Suprapubic skin (tissue), 4 donors: ENCODE measurements at regions not wholly inside any gene's neighbourhood (a gene's known extent, or its start where the extent isn't known, plus 50 kb on each side); places are given as distances from the start of the nearest gene placed in this dataset.

Experiments used
- CTCF ChIP-seq, 2 donors: fragments of 200-600 bp in 1 of 2; fragments of 450-650 bp in 1 of 2; sonication (generic) in 1 of 2; IDR thresholded peaks; one replicate each; pipeline ENCODE4 v1.5.1; 2016 to 2019; ENCODE audit warnings: antibody characterized with exemption in 2 of 2, mild to moderate bottlenecking in 1 of 2, moderate library complexity in 1 of 2
- EP300 ChIP-seq: sonication (generic); formaldehyde crosslinking; IDR thresholded peaks from one replicate; pipeline ENCODE4 v1.6.1; 2017; ENCODE audit warnings: antibody characterized with exemption
- POLR2A ChIP-seq, 2 donors: fragments of 450-650 bp; IDR thresholded peaks; one replicate each; pipeline ENCODE4 v1.6.1; 2017; ENCODE audit warnings: antibody characterized with exemption in 2 of 2, mild to moderate bottlenecking in 2 of 2, moderate library complexity in 2 of 2
- POLR2AphosphoS5 ChIP-seq, 3 donors: sonication (generic); formaldehyde crosslinking; IDR thresholded peaks; one replicate each; pipeline ENCODE4 v1.6.1; 2017; ENCODE audit warnings: antibody characterized with exemption in 3 of 3

- TF ChIP-seq CTCF (IDR thresholded peaks at IDR 0.05): no peak
- TF ChIP-seq EP300: no peak
- no peak for TF ChIP-seq POLR2A (IDR thresholded peaks at IDR 0.05)
- TF ChIP-seq POLR2AphosphoS5 (IDR thresholded peaks at IDR 0.05): no peak
These were observed 265.5 kb downstream of the BCOR start for GRCh38 chrX:39832211-39832610.
